ENCODE measurements at regions not wholly inside any gene's neighbourhood (a gene's known extent, or its start where the extent isn't known, plus 50 kb on each side); places are given as distances from the start of the nearest gene placed in this dataset.

GRCh38 chr10:43884501-43885105, 235.9 kb upstream of the ZNF32 start:
- TF ChIP-seq CTCF (conservative IDR thresholded peaks at IDR 0.05 in 1 of 2, IDR thresholded peaks at IDR 0.05 in 1 of 2; ENCODE audit: extremely low read depth in 1 of 2, insufficient read depth in 1 of 2, low read depth in 1 of 2, low read length in 2 of 2) (no peak), EZH2 (IDR thresholded peaks at IDR 0.05; ENCODE audit: borderline replicate concordance, low read length) (no peak)
